Cardiac muscle cell (in vitro differentiated cells and primary cell): ENCODE measurements at regions not wholly inside any gene's neighbourhood (a gene's known extent, or its start where the extent isn't known, plus 50 kb on each side); places are given as distances from the start of the nearest gene placed in this dataset.
"Not testable (repeated sequence)": the region's sequence is repeated elsewhere in the genome, so short reads cannot be mapped to it uniquely, and the experiment has no call there.

Experiments used
- DNase-seq, 2 donors: peaks; one replicate each; pipeline versions ENCODE4 v3.0.0 to v3.0.0-alpha.2; 2010 to 2017; ENCODE audit warnings: low read depth in 1 of 2, low spot score in 1 of 2
- H3K27ac ChIP-seq: fragments of 200-600 bp; sonication (generic); 2 replicates; pipeline ENCODE4 v1.5.1; 2016
- H3K27me3 ChIP-seq: fragments of 200-600 bp; sonication (generic); 2 replicates; pipeline ENCODE4 v1.6.0; 2016; ENCODE audit warnings: control low read depth
- H3K36me3 ChIP-seq: fragments of 200-600 bp; sonication (generic); 2 replicates; pipeline ENCODE4 v1.5.1; 2016; ENCODE audit warnings: control low read depth
- H3K4me1 ChIP-seq: fragments of 200-600 bp; sonication (generic); 2 replicates; pipeline ENCODE4 v1.8.1; 2017; ENCODE audit warnings: low read depth, mild to moderate bottlenecking, mixed run types
- H3K4me3 ChIP-seq: fragments of 200-600 bp; sonication (generic); 2 replicates; pipeline ENCODE4 v1.5.1; 2016; ENCODE audit warnings: mild to moderate bottlenecking
- H3K9me3 ChIP-seq: fragments of 200-600 bp; sonication (generic); 2 replicates; pipeline ENCODE4 v1.5.1; 2017; ENCODE audit warnings: low read depth, mild to moderate bottlenecking, control low read depth
- TF ChIP-seq, protein P1 (sequence below): IDR thresholded peaks from 2 replicates; pipeline ENCODE4 v1.5.1; 2012; ENCODE audit warnings: low read depth, mild to moderate bottlenecking, low read length

DNA sequence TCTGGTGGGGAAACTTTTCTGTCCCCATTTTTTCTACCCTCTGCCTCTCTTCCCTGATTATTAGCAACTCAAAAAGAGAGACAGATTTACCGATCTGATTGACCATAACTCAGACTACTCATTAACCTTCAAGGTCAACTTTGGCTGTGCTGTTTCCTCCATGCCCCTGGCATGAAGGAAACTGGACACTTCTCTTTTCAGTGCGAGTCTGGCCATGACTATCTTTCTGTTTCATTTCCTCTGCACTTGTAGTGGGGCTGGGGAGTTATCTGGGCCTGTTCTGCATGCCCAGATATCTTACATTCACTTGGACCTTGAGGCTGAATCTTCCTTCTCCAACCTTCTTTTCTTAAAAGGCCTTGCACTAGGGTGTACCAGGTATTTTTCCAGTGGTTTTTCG is 76.9 kb upstream of the SLCO2A1 start:
- H3K36me3 ChIP-seq, result no peaks in the 10 kb centered on the region
- DNase-seq, result no peak

DNA sequence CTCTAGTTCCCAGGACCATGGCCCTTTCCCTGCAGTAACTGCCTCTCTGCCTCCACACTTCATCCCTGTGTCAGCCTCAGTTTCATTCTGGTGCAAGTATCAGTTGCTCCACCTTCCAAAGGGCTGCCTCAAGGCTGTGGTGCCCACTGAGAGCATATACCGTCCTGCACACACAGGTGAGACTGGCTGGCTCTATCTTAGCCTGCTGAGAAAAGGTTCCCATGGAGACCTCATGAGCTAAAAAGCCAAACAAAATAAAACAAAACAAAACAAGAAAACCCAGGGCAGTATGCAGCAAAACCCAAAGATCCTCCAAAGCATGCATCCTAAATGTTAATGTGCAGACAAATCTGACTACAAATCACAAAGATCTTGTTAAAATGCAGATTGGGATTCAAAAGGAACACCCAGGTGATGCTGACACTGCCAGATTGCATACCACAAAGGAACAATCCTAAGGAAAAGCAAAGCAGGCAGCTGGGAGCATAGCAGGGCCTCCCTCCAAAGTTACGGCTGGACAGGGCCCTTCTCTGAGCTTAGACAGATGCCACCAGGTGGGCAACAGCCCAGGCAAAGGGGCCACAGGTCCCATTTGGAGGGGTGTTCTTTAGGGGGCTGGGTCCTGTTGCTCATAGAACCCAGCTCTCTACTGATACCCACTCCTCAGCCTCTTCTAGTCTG is 76.3 kb upstream of the SLCO2A1 start:
- Histone ChIP-seq H3K4me1 (no peaks in the 10 kb centered on the region), H3K27me3 (no peaks in the 10 kb centered on the region), H3K4me3 (no peak overlapping the region), H3K27ac (no peak overlapping the region), H3K36me3 (no peaks in the 10 kb centered on the region), H3K9me3 (no peaks in the 10 kb centered on the region)
- no peak for DNase-seq
- TF ChIP-seq, protein P1, sequence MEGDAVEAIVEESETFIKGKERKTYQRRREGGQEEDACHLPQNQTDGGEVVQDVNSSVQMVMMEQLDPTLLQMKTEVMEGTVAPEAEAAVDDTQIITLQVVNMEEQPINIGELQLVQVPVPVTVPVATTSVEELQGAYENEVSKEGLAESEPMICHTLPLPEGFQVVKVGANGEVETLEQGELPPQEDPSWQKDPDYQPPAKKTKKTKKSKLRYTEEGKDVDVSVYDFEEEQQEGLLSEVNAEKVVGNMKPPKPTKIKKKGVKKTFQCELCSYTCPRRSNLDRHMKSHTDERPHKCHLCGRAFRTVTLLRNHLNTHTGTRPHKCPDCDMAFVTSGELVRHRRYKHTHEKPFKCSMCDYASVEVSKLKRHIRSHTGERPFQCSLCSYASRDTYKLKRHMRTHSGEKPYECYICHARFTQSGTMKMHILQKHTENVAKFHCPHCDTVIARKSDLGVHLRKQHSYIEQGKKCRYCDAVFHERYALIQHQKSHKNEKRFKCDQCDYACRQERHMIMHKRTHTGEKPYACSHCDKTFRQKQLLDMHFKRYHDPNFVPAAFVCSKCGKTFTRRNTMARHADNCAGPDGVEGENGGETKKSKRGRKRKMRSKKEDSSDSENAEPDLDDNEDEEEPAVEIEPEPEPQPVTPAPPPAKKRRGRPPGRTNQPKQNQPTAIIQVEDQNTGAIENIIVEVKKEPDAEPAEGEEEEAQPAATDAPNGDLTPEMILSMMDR, result no peak

More for the DNA sequence above, 76.9 kb upstream of the SLCO2A1 start:
- H3K4me3 ChIP-seq, result no peak overlapping the region
- H3K27ac ChIP-seq, result no peak overlapping the region
- H3K27me3 ChIP-seq, result no peaks in the 10 kb centered on the region
- H3K4me1 ChIP-seq, result no peaks in the 10 kb centered on the region
- TF ChIP-seq, protein P1, result no peak
- H3K9me3 ChIP-seq, result no peaks in the 10 kb centered on the region

DNA sequence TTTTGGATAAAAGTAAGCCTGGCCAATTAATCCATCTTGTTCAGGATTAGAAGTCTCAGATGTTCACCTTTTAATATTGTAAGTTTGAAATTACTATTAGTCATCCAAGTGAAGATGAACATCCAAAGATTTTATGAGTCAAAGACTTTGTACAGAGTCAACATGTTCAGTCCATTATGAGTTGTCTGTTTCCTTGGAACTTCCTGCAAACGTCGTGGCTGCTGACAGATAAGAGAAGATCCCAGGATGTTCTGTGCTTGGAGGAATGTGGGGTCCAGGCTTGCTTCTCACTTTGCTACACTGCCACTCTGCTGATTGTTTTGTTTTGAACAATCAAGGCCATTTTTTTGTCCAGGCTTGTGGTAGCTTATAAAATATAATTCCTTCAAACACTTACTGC is 74.3 kb upstream of the SLCO2A1 start:
- H3K36me3 ChIP-seq, result no peaks in the 10 kb centered on the region
- H3K9me3 ChIP-seq, result no peaks in the 10 kb centered on the region
- no peak overlapping the region for H3K27ac ChIP-seq
- TF ChIP-seq, protein P1, result no peak
- no peaks in the 10 kb centered on the region for H3K27me3 ChIP-seq
- H3K4me3 ChIP-seq, result no peak overlapping the region
- no peaks in the 10 kb centered on the region for H3K4me1 ChIP-seq
- peak in 1 of 2 donors; percentile 17 for DNase-seq

DNA sequence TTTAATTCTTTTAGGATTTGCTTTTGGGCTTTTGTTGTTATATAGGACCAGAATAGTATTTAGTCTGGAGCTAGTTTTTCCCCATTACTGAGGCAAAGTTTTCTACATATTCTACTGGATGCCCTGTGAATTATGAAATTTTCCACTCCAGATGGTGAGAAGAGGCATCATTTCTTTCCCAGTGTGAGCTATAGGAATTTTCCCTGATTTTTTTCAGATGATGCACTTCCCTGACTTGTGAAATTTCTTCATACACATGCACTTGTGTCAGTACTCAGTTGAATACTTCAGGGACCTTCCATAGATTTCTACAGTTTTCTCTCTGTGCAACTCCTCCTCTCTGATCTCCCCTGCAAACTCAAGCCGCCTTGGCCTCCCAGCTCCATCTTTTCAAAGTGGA is 73.7 kb upstream of the SLCO2A1 start:
- Histone ChIP-seq H3K4me1 (no peaks in the 10 kb centered on the region), H3K9me3 (no peaks in the 10 kb centered on the region), H3K36me3 (no peaks in the 10 kb centered on the region), H3K4me3 (no peak overlapping the region), H3K27ac (no peak overlapping the region), H3K27me3 (no peaks in the 10 kb centered on the region)
- peak in 1 of 2 donors; percentile 7 for DNase-seq
- TF ChIP-seq, protein P1, result no peak

DNA sequence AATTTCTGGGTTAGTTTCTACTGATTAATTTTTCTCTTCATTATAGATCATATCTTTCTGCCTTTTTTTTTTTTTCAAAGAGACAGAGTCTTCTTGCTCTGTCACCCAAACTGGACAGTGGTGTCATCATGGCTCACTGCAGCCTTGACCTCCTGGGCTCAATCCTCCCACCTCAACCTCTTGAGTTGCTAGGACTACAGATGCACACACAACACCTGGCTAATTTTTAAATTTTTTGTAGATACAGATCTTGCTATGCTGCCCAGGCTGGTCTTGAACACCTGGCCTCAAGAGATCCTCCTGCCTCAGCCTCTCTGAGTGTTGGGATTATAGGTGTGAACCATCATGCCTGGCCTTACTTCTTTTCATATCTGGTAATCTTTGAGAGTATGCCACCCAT is 73.3 kb upstream of the SLCO2A1 start:
- TF ChIP-seq, protein P1, result no peak
- no peak overlapping the region for H3K27ac ChIP-seq
- no peaks in the 10 kb centered on the region for H3K36me3 ChIP-seq
- H3K4me3 ChIP-seq, result no peak overlapping the region
- no peak for DNase-seq
- H3K4me1 ChIP-seq, result no peaks in the 10 kb centered on the region
- no peaks in the 10 kb centered on the region for H3K9me3 ChIP-seq
- H3K27me3 ChIP-seq, result no peaks in the 10 kb centered on the region

DNA sequence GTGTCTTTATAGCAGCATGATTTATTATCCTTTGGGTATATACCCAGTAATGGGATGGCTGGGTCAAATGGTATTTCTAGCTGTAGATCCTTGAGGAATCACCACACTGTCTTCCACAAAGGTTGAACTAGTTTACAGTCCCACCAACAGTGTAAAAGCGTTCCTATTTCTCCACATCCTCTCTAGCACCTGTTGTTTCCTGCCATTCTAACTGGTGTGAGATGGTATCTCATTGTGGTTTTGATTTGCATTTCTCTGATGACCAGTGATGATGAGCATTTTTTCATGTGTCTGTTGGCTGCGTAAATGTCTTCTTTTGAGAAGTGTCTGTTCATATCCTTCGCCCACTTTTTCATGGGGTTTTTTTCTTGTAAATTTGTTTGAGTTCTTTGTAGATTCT is 66.5 kb upstream of the SLCO2A1 start:
- H3K4me3 ChIP-seq, H3K9me3 ChIP-seq, H3K27ac ChIP-seq, DNase-seq, H3K36me3 ChIP-seq, H3K27me3 ChIP-seq, H3K4me1 ChIP-seq: not testable (repeated sequence)
